T-cell (primary cell): ENCODE measurements at regions not wholly inside any gene's neighbourhood (a gene's known extent, or its start where the extent isn't known, plus 50 kb on each side); places are given as distances from the start of the nearest gene placed in this dataset.

Experiments
- ATAC-seq, 4 experiments: fragments of 200-7000 bp in 3 of 4; fragments of 150-1000 bp in 1 of 4; cut with Tn5 transposase; replicated peaks in 1 of 4; 1 replicate in 3 of 4; 2 replicates in 1 of 4; pipeline ENCODE4 v1.10.0; 2021; ENCODE audit warnings: moderate library complexity in 3 of 4, mild to moderate bottlenecking in 2 of 4, moderate number of reproducible peaks in 1 of 4
- CTCF ChIA-PET, 2 donors: fragments of 300-600 bp; sonication (Branson Sonifier 250); formaldehyde crosslinking; loops; one replicate each; lab custom pipeline; 2022; ENCODE audit warnings: antibody characterized with exemption in 2 of 2; lab: Charles Lee
- POLR2A ChIA-PET, 2 donors: fragments of 300-600 bp; sonication (Branson Sonifier 250); formaldehyde crosslinking; loops; one replicate each; lab custom pipeline; 2022; ENCODE audit warnings: antibody characterized with exemption in 2 of 2; lab: Charles Lee
- DNase-seq, 35 experiments: peaks; one replicate each; pipeline versions ENCODE4 v3.0.0 to v3.0.0-alpha.2; 2013 to 2023
- H3K27ac ChIP-seq: one replicate; pipeline ENCODE4 v1.5.1; 2013; ENCODE audit warnings: low read length
- H3K27me3 ChIP-seq, 2 experiments: replicated peaks in 1 of 2; 1 replicate in 1 of 2; 2 replicates in 1 of 2; pipeline versions ENCODE4 v1.6.1 to v1.7.0; 2013; ENCODE audit warnings: low read length in 1 of 2, mixed read lengths in 1 of 2; ENCODE audit not compliant: control insufficient read depth in 2 of 2, insufficient read depth in 2 of 2; ENCODE audit errors: extremely low read depth in 1 of 2
- H3K36me3 ChIP-seq, 2 donors: 1 replicate in 1 of 2; 2 replicates in 1 of 2; pipeline versions ENCODE4 v1.6.1 to v1.7.0; 2013; ENCODE audit warnings: low read length in 1 of 2; ENCODE audit not compliant: control insufficient read depth in 2 of 2, insufficient read depth in 1 of 2; ENCODE audit errors: extremely low read depth in 1 of 2
- H3K4me1 ChIP-seq, 2 experiments: 1 replicate in 1 of 2; 2 replicates in 1 of 2; pipeline versions ENCODE4 v1.6.1 to v1.7.0; 2013; ENCODE audit warnings: low read length in 2 of 2, mixed read lengths in 1 of 2; ENCODE audit not compliant: insufficient read depth in 2 of 2, control insufficient read depth in 1 of 2; ENCODE audit errors: extremely low read depth in 1 of 2
- H3K4me3 ChIP-seq, 2 donors: 1 replicate in 1 of 2; 2 replicates in 1 of 2; pipeline versions ENCODE4 v1.5.1 to v1.7.0; 2013; ENCODE audit warnings: mild to moderate bottlenecking in 2 of 2, low read length in 1 of 2, moderate library complexity in 1 of 2; ENCODE audit not compliant: control insufficient read depth in 1 of 2; ENCODE audit errors: extremely low read depth in 1 of 2
- H3K9me3 ChIP-seq: 2 replicates; pipeline ENCODE4 v1.7.0; 2013
- H3K27ac Mint-ChIP-seq, 2 donors: one replicate each; pipeline ENCODE4 v1.8.0; 2020 to 2021; ENCODE audit warnings: mild to moderate bottlenecking in 2 of 2, mixed read lengths in 2 of 2
- H3K27me3 Mint-ChIP-seq, 2 donors: one replicate each; pipeline ENCODE4 v1.8.0; 2021 to 2022; ENCODE audit warnings: mixed read lengths in 2 of 2
- H3K36me3 Mint-ChIP-seq: one replicate; pipeline ENCODE4 v1.8.0; 2021; ENCODE audit warnings: mixed read lengths
- H3K4me1 Mint-ChIP-seq, 3 donors: one replicate each; pipeline ENCODE4 v1.8.0; 2020 to 2022; ENCODE audit warnings: mixed read lengths in 3 of 3, mild to moderate bottlenecking in 1 of 3
- H3K4me3 Mint-ChIP-seq, 3 donors: one replicate each; pipeline ENCODE4 v1.8.0; 2020 to 2022; ENCODE audit warnings: mild to moderate bottlenecking in 3 of 3, mixed read lengths in 3 of 3, moderate library complexity in 3 of 3
- H3K9me3 Mint-ChIP-seq, 3 donors: one replicate each; pipeline ENCODE4 v1.8.0; 2020 to 2022; ENCODE audit warnings: mixed read lengths in 3 of 3
- WGBS: methylation state at CpG from one replicate; pipeline ENCODE4 v1.1.5; 2013; ENCODE audit warnings: missing lambda C conversion rate; ENCODE audit not compliant: insufficient coverage; 5-methylcytosine and 5-hydroxymethylcytosine counted together

DNA sequence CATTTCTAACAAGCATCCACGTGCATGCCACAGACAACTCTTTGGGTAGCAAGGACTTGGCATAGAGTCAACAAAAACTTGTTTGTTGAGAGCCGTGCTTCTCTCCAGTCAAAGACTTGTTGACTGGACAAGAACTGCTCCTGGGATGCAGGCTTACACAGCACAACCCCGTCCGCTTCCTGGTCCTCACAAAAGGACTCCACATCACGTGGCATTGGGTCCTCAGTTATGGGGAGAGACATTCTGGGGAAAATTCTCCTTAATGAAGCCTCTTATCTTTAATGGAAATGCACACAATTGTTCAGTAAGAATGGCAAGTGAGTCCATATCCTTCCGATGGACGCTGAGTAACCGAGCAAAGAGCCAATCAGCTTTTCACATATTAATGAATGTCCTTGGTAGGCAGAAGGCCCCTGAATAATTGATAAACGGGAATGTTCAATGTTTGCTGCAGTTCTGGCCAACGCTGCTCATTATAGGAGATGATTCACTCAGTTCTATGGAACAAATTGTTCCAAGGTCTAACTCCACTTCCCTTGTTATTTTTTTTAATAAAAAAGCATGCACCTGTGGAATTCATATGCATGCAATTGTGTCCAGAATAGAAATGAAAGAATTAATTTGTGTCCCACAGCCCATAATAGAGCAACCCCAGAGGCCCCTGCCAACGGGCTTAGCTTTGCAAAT, 97.0 kb upstream of the ZNF366 start:
- H3K4me1 ChIP-seq, result no peaks in the 10 kb centered on the region
- H3K27me3 ChIP-seq, result peaks cover 0 to 9% of the 10 kb centered on the region in 2 experiments
- H3K9me3 Mint-ChIP-seq, result no peaks in the 10 kb centered on the region
- ATAC-seq, result no peak
- no peak for DNase-seq
- peaks cover 4 to 9% of the 10 kb centered on the region in 2 donors for H3K27me3 Mint-ChIP-seq
- H3K9me3 ChIP-seq, result no peaks in the 10 kb centered on the region
- no peaks in the 10 kb centered on the region for H3K36me3 Mint-ChIP-seq
- ChIA-PET CTCF (no interaction called here), POLR2A (no interaction called here)
- H3K4me1 Mint-ChIP-seq, result no peaks in the 10 kb centered on the region
- H3K4me3 Mint-ChIP-seq, result no peak overlapping the region
- no peaks in the 10 kb centered on the region for H3K36me3 ChIP-seq
- H3K27ac Mint-ChIP-seq, result no peak overlapping the region
- H3K27ac ChIP-seq, result no peak overlapping the region
- WGBS, result 79% methylated on average over 3 of the region's 11 CpGs
- H3K4me3 ChIP-seq, result no peak overlapping the region

DNA sequence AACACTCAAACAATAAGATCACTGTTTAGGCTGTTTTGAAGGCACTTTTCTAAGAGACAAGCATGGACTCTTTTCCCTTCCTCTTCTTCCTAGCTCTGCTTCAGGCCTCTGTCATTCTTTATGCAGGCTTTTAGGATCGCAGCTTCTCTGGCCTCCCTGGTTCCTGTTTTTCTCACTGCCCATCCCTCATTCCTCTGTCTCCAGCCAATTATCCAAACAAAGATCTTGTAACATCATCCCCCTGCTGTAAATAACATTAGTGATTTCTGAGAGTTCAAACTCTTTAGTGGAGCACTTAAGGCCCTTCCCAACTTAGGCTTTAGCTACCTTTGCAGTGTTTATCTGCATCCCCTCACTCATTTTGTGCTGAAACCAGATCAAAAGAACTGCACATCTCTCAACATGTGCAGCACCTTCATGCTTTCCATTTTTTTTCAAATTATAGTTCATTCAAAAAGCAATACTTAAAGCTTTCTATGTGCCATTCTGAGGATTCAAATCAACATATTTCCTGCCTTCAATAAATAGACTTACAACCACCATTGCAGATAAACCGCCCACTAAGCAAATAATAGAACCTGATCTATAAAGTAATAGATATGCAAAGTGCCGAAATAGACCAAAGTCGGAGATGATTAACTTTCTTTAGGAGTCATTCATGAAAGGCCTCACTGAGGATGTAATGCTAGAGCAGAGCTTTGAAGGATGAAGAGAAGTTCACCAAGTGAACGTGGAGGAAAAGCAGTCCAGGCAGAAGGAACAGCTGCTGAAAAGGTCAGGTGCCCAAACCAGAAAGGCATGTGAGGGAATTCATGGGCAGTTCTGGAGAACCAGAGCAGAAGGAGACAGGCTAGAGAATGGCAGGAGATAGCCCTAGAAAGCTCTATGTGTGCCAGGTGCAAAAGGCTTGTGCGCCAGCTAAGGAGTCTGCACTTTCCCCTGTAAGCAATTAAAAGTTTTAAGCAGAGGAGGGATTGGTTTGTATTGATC, 95.8 kb upstream of the ZNF366 start:
- no peak for DNase-seq
- ChIA-PET CTCF (interaction anchor here in 1 of 2 donors (0.9 kb wide), 1 partner anchor 23 kb away, joined by 3 read pairs; no protein-coding TSS in a partner anchor), POLR2A (no interaction called here)
- Histone ChIP-seq H3K4me1 (no peaks in the 10 kb centered on the region), H3K36me3 (no peaks in the 10 kb centered on the region), H3K9me3 (no peaks in the 10 kb centered on the region), H3K27me3 (peaks cover 0 to 9% of the 10 kb centered on the region in 2 experiments), H3K27ac (no peak overlapping the region), H3K4me3 (no peak overlapping the region)
- Mint-ChIP-seq H3K9me3 (no peaks in the 10 kb centered on the region), H3K4me3 (no peak overlapping the region), H3K4me1 (peaks cover 0 to 4% (median 0%) of the 10 kb centered on the region in 3 donors), H3K27ac (no peak overlapping the region), H3K36me3 (no peaks in the 10 kb centered on the region), H3K27me3 (peaks cover 4 to 6% of the 10 kb centered on the region in 2 donors)
- ATAC-seq, result no peak
- 77% methylated on average over 4 of the region's 6 CpGs for WGBS

DNA sequence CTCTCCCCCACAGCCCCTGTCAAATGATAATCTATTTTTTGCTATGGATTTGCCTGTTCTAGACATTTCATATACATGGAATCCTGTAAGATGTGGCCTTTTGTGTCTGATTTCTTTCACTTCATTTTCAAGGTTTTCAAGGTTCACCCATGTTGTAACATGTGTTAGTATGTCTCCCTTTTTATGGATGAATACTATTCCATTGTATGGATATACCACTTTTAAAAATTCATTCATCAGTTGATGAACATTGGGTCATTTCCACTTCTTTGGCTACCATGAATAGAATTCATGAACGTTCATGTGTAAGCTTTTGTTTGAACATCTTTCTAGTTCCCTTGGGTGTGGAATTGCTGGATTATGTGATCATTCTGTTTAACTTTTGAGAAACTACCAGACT, 94.7 kb upstream of the ZNF366 start:
- Mint-ChIP-seq H3K36me3 (no peaks in the 10 kb centered on the region), H3K27me3 (peaks cover 3 to 6% of the 10 kb centered on the region in 2 donors), H3K27ac (no peak overlapping the region), H3K4me3 (no peak overlapping the region), H3K4me1 (peaks cover 0 to 4% (median 0%) of the 10 kb centered on the region in 3 donors), H3K9me3 (no peaks in the 10 kb centered on the region)
- no CpG with 5 or more reads among the region's 1 CpG for WGBS
- no peaks in the 10 kb centered on the region for H3K4me1 ChIP-seq
- ATAC-seq (no peak), DNase-seq (no peak)
- peaks cover 0 to 5% of the 10 kb centered on the region in 2 experiments for H3K27me3 ChIP-seq
- H3K36me3 ChIP-seq, result no peaks in the 10 kb centered on the region
- ChIA-PET POLR2A (no interaction called here), CTCF (interaction anchor here in 1 of 2 donors (0.9 kb wide), 1 partner anchor 8 kb away, joined by 4 read pairs; no protein-coding TSS in a partner anchor)
- no peak overlapping the region for H3K4me3 ChIP-seq
- H3K27ac ChIP-seq, result no peak overlapping the region
- H3K9me3 ChIP-seq, result no peaks in the 10 kb centered on the region

DNA sequence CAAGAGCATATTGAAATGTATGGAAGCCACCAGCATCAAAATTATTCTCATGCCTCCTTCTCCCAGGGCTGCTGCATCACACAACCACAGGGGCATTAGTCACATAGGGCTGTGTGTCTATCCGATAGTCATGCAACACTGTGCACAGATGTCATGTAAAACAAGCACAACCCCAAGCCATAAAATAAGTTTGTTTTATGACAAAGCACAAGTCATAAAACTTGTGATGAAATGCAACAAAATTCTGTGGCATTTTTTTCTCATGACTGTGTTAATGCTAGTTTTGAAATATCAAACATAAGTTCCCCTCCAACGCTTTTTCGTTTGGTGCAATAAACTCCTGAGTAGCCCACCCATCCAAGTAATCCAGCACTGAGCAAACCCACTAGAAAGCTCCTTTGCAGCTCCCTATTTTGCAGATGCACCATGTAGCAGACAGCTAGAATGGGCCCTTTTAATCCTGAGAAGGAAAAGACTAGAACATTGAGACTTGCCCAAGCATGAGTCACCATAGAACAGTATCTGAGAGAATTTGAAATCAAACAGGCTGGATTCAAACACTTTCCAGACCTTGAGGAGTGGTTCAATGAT, 93.3 kb upstream of the ZNF366 start:
- H3K36me3 Mint-ChIP-seq, result no peaks in the 10 kb centered on the region
- peaks cover 0 to 4% (median 0%) of the 10 kb centered on the region in 3 donors for H3K4me1 Mint-ChIP-seq
- no peaks in the 10 kb centered on the region for H3K9me3 Mint-ChIP-seq
- Histone ChIP-seq H3K4me1 (no peaks in the 10 kb centered on the region), H3K27me3 (peaks cover 0 to 3% of the 10 kb centered on the region in 2 experiments), H3K27ac (no peak overlapping the region), H3K4me3 (no peak overlapping the region), H3K9me3 (no peaks in the 10 kb centered on the region), H3K36me3 (no peaks in the 10 kb centered on the region)
- WGBS, result 90% methylated on average over 2 of the region's 3 CpGs
- H3K4me3 Mint-ChIP-seq, result no peak overlapping the region
- ATAC-seq, result no peak
- CTCF ChIA-PET, result no interaction called here
- POLR2A ChIA-PET, result no interaction called here
- H3K27me3 Mint-ChIP-seq, result peaks cover 0 to 3% of the 10 kb centered on the region in 2 donors
- DNase-seq, result no peak
- H3K27ac Mint-ChIP-seq, result no peak overlapping the region

DNA sequence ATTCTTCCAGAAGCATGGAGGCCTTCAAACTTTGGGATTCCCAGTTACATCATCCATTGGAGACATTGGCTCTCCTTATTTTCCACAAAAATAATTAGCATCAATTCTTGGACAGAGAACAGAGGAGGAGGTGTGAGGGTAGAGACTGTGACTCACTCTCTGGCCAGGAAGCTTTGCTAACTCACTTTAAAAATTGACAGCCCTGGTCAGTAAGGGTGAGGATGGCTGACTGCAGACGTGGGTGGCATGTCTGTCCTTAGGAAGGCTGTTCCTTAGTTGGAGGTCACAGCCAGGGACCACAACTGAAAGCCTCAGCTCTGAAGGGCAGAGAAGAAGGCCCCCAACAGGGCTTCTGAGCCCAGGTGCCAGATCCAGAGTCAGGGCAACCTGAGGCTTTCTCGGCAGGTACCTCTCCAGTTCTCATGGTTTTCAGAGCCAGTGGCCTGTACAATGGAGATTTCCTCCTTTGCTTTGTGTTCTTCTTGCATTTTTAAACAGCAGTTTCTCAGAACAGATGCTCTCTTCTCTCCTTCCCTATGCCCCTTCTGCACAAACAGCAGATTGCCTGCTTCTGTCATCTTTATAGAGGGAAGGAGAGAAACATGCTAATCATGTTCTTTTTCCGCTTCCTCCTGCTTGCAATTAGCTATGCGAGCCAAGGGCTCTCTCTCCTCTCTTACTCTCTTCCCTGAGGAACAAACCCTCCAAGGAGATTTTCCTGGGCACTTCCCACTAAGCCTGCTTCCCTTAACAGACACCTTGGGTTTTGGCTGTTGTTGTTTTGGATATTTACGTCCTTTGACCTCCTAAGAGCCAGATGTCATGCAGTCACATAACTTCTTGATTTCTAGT, 92.5 kb upstream of the ZNF366 start:
- Mint-ChIP-seq H3K36me3 (no peaks in the 10 kb centered on the region), H3K27ac (no peak overlapping the region), H3K27me3 (no peaks in the 10 kb centered on the region), H3K9me3 (no peaks in the 10 kb centered on the region), H3K4me1 (peaks cover 0 to 4% (median 0%) of the 10 kb centered on the region in 3 donors), H3K4me3 (no peak overlapping the region)
- POLR2A ChIA-PET, result no interaction called here
- H3K27ac ChIP-seq, result no peak overlapping the region
- H3K36me3 ChIP-seq, result no peaks in the 10 kb centered on the region
- CTCF ChIA-PET, result no interaction called here
- DNase-seq (no peak), ATAC-seq (no peak)
- no peaks in the 10 kb centered on the region for H3K4me1 ChIP-seq
- H3K9me3 ChIP-seq, result no peaks in the 10 kb centered on the region
- H3K4me3 ChIP-seq, result no peak overlapping the region
- no peaks in the 10 kb centered on the region for H3K27me3 ChIP-seq
- WGBS, result 80% methylated on average over 2 of the region's 5 CpGs

DNA sequence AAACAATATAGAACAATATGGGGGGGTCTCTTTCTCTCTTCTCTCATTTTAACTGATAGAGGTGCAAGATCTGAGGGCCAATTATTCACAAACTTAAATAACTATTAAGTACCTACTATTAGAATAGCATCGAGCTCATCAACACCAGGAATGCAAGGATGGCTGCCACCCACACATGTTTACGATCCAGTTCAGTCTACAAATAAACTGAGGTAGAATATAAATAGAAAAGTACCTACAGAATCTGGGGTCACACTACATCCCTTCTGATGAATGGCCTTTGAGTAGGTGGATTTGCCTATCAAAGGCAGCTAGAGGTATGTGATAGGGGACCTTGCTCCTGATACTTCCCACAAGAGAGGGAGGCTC, 91.8 kb upstream of the ZNF366 start:
- no CpG with 5 or more reads among the region's 2 CpGs for WGBS
- H3K36me3 ChIP-seq, result no peaks in the 10 kb centered on the region
- Mint-ChIP-seq H3K9me3 (no peaks in the 10 kb centered on the region), H3K4me1 (peaks cover 0 to 4% (median 0%) of the 10 kb centered on the region in 3 donors), H3K27me3 (peaks cover 0 to 4% of the 10 kb centered on the region in 2 donors), H3K36me3 (no peaks in the 10 kb centered on the region), H3K4me3 (no peak overlapping the region), H3K27ac (no peak overlapping the region)
- DNase-seq (no peak), ATAC-seq (no peak)
- no peaks in the 10 kb centered on the region for H3K4me1 ChIP-seq
- no peak overlapping the region for H3K27ac ChIP-seq
- no peaks in the 10 kb centered on the region for H3K9me3 ChIP-seq
- ChIA-PET POLR2A (no interaction called here), CTCF (no interaction called here)
- H3K4me3 ChIP-seq, result no peak overlapping the region
- H3K27me3 ChIP-seq, result no peaks in the 10 kb centered on the region
